NCI-H2196 treated with DMSO at 0.1 percent for 48 hours (cell line): ENCODE measurements at regions not wholly inside any gene's neighbourhood (a gene's known extent, or its start where the extent isn't known, plus 50 kb on each side); places are given as distances from the start of the nearest gene placed in this dataset.

Experiments
- DNase-seq: peaks from one replicate; lab custom pipeline; 2025; ENCODE audit not compliant: unreplicated experiment; lab: John Stamatoyannopoulos, UW

GRCh38 chr2:217030081-217030480, 170.2 kb upstream of the TNP1 start:
- DNase-seq: no peak

GRCh38 chr2:217028128-217028527, 168.3 kb upstream of the TNP1 start:
- DNase-seq: no peak

GRCh38 chr2:217027414-217027813, 167.6 kb upstream of the TNP1 start:
- no peak for DNase-seq

DNA sequence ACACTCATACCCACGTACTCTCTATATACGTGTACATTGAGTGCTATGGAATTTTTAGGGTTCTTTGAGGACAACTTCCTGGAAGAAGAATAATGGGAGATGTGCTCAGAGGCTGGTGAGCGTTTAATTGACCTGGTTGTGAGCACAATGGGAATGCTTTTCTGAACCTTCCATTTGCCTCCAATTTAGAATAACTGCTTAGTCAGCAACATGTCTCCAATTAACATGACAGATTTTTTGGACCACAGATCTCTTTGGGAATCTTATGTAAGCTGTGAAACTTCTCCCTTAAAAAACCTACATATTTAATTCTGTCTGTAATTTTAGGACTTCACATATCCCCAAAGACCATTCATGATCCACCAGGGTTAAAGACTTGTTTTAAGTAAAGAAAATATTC, 166.7 kb upstream of the TNP1 start:
- DNase-seq: no peak

DNA sequence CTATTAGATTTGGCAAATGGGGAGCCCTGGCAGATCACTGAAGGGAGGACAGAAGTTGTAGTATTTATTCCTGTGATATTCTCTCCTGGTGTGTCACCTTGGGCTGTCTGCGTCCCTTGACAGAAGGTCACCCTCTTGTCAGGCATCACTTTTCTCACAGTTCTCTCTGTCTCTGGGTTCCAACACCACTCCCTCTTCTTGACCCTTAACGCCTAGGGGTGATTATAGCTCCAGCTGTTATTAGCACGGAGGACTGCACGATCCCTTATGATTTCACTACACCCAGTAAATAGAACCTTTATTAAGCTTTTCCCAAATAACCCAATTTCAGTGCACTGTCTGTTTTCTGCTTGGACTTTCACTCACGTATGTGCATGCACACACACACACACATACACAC, 166.3 kb upstream of the TNP1 start:
- no peak for DNase-seq

DNA sequence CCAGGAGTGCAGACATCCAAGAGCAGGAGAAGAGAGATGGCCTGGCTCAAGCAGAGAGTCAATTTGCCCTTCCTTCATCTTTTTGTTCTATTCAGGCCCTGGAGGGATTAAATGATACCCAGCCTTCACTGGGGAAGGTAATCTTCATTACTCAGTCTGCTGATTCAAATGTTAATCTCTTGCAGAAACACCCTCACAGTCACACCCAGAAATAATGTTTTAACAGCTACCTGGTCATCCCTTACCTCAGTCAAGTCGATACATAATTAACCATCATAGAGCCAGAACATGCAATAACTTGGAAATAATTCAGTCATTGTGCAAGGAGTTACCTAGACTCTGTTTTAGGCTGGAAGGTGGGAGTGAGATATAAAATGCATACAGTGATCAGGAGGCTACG, 163.7 kb upstream of the TNP1 start:
- no peak for DNase-seq

GRCh38 chr2:217017456-217018252, 157.8 kb upstream of the TNP1 start:
- DNase-seq: no peak

- DNase-seq: no peak
Measured at GRCh38 chr2:217016796-217017419, 157.0 kb upstream of the TNP1 start.

DNA sequence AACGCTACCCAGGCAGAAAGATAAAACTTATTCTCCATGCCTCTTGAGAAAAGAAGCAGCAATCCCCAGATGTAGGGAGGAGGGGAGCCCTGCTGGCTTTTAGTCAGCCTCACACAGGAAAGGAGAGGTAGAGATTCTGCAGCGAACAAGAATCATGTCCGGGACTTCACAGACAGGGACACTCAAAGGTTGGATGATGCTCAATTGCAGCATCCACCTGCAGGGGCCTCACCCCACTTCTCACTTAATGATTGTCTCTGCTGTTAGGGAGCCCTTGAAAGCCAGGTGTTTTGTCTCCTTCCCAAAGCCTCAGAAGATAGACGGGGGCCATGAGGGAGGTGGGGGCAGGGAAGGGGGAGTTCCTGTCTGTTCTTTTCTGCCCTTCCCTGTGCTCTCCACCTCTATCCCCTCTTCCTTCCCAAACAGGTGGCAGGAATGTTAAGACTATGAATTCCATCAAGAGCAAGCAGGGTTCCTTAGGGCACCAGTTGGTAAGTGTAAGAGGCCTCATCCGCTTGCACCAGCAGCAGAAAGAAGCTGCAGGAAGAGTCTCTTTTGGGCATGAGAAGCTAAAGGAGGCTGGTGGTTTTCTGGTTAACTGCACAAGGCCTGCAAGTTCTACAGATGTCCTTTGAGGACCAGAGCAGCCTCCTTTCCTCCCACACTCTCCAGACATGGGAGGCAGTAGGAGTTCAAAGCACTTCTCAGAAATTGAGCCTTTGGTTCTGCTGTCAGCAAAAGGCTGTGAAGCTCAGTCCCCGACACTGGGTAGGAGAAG, 154.7 kb upstream of the TNP1 start:
- DNase-seq: no peak

DNA sequence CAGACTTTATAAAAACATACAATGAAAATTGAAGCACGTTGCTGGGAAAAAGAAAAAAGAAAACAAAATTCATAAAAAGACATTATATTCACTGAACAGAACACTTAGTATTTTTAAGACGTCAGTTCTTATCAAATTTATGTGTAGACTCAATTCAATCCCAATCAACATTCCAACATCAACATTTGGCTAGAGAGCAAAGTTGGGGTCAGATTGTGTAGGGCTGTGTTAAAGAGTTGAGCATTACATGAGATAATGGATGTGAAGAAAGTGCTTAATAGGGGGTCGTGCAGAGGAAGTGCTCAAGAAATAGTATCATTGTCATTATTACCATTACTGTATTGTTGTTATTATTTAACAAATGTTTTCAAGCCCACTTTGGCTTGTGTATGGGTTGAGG, 154.1 kb upstream of the TNP1 start:
- DNase-seq: no peak

DNA sequence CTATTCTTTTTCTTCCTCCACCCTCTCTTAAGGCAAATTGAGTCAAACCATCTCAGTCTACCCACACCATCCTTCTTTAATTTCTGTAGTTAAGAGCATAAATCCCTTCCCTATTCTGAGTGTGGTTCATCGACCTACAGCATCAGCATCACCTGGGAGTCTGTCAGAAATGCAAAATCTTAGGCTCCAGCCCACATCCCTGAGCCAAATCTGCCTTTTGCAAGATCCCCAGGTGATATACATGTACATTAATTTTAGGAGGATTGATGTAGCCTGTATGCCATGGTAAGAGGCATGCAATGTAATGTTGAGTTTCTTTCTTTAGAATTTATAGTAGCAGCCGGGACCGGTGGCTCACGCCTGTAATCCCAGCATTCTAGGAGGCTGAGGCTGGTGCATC, 151.7 kb upstream of the TNP1 start:
- DNase-seq: no peak

GRCh38 chr2:217010173-217010572, 150.3 kb upstream of the TNP1 start:
- no peak for DNase-seq

DNA sequence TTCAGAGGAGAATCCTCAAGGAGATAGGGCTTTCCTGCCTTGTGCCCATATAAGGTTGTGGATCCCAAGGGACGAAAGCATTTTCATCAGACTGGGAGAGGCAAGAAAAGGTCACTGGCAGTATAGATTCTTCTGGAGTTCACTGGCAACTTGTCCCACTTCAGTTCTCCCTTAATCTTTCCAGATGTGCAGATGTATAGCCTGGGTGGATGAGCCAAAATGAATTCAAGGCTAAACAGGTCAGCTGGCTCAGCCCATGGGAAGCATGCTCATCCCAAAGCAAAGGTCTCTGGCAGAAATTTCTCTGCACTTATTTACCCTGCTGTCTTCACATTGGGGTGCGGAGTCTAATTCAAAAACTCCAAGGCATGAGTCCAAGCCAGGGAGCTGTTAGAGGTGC, 148.9 kb upstream of the TNP1 start:
- DNase-seq: no peak

- DNase-seq: no peak
Measured at GRCh38 chr2:217006217-217006616, 146.4 kb upstream of the TNP1 start.

GRCh38 chr2:217004656-217005055, 144.8 kb upstream of the TNP1 start:
- no peak for DNase-seq

DNA sequence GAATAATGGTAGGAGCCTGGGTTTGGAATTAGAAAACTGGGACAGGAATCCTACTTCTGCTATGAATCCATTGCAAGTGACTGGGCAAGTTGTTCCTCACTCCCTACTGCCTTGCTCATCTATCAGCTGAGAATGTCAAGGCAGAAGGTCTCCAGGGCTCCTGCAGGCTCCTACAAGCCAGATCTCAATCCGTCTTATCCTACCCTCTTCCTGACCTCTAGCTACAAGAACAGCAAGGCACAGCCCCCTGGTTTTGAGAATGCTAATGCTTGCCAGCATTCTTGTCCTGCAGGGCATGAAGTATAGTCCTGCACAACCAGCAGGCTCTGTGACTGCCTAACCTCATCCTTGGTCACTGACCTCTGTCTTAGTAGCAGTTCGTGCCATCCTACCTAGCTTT, 141.9 kb upstream of the TNP1 start:
- DNase-seq: no peak

DNA sequence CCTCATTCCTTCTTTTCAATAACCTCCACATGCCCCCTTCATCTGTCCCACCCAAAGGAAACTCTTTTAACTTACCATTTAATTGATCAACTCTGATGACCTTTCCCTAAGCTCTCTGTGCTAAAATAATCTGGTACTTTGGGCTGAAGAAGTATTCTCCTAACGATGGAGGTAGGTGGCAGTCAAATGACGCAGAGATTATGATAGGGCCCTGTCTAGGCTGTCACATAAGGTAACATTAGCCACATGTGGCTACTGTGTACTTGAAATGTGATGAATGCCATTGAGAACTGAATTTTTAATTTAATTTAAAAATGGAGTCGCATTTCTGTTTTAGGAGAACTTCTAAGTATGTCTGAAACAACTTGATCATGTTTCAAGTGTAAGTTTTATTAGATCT, 140.5 kb upstream of the TNP1 start:
- DNase-seq: no peak

GRCh38 chr2:216996279-216996845, 136.5 kb upstream of the TNP1 start:
- no peak for DNase-seq

DNA sequence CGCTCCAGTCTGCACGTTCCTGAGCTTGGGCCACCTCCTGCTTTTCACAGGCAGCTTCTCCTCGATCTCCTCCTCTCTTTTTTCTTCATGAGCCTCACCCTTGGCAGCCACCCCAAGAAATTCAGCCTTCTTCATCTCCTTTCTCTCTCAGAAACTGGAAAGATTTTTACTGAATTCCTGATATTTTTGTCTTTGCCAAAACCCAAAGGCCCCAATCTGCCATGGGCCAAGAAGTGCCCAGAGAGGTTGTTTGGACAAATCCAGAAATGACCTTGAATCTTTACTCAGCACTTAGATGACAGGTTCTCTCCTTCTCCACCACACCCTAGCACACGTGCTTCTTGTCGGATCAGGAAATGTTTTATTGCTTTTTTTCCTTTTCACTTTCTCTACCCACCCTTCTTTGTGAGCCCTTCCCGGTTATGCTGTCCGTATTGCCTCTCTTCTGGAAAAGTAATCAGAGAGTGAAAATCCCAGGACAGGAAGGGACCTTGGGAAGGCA, 134.5 kb upstream of the TNP1 start:
- no peak for DNase-seq

DNA sequence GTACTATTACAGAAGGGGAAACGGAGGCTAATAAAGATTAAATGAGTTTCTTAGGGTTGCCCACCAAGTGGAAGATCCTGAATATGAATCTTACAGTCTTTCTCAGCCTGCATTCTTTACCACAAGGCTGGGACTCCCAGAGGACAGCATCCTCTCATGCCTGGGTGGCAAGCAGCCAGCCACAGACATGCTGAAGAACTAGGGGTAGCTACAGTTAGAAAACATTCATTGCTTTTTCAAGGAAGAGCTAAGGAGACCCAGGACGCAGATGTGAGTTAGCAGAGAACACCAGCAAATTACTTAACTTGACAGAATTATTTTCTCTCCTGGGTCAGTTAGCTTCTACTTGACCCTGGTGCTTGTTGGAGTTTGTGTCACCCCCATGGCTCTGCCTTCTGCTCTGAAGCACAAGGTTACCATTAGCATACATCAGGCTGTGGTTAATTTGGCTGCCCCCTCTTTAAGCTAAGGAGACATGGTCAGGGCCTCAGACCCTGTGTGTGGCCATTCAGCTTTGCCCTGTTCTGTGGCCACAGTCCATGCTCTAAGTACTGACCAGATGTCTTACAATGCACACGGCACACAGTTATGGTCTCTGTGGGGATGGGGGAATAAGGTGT, 132.3 kb upstream of the TNP1 start:
- DNase-seq: no peak

GRCh38 chr2:216991563-216991962, 131.7 kb upstream of the TNP1 start:
- DNase-seq: no peak
